ENCODE measurements at regions not wholly inside any gene's neighbourhood (a gene's known extent, or its start where the extent isn't known, plus 50 kb on each side); places are given as distances from the start of the nearest gene placed in this dataset.

DNA sequence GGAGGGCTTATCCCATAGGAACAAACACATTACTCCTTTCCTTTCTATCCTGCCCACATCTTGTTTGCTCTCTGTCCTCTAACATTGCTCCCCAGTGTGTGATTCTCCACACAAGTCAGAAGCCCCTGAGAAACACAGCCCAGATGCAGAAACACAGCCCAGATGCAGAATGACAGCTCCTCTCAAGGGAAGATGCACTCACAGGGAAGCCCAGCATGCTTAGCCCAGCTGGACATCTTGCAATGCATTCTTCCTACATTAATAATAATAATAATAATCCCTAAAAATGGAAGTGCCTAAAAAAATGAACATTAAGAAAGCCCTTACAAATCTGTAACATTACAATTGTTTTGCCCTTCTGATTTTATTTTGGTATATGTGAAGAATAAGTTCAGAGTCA, 172.1 kb downstream of the CBLN2 start:
- TF ChIP-seq POLR2AphosphoS5 (IDR thresholded peaks at IDR 0.05; ENCODE audit: insufficient read depth in 1 of 2, low read depth in 1 of 2) (no peak), POLR2A (IDR thresholded peaks at IDR 0.05) (no peak)
